ENCODE measurements at regions not wholly inside any gene's neighbourhood (a gene's known extent, or its start where the extent isn't known, plus 50 kb on each side); places are given as distances from the start of the nearest gene placed in this dataset.

GRCh38 chr12:108410689-108411088, 71.6 kb upstream of the CMKLR1 start:
- Histone ChIP-seq H3K4me2 (ENCODE audit: insufficient read depth, insufficient read length, low read length) (no peak overlapping the region), H3K23me2 (ENCODE audit: insufficient read length, low read depth, low read length, poor library complexity, severe bottlenecking) (no peaks in the 10 kb centered on the region), H3K14ac (ENCODE audit: insufficient read depth, low read length) (no peak overlapping the region), H3T11ph (ENCODE audit: low read length) (no peak overlapping the region), H3K56ac (ENCODE audit: insufficient read length, low read depth, low read length) (no peak overlapping the region), H3K4me1 (ENCODE audit: insufficient read depth, low read length) (peaks cover 8% of the 10 kb centered on the region), H4K8ac (replicated peaks; ENCODE audit: insufficient read length, low read depth, low read length) (no peak overlapping the region), H4K91ac (ENCODE audit: insufficient read length, low read depth, low read length) (no peak overlapping the region), H3K9me3 (ENCODE audit: control insufficient read depth, low read depth, low read length) (no peaks in the 10 kb centered on the region), H2AFZ (ENCODE audit: low read length) (no peak overlapping the region), H2BK20ac (ENCODE audit: low read depth, low read length, poor library complexity, severe bottlenecking) (no peak overlapping the region), H3K27me3 (ENCODE audit: insufficient read depth, low read length) (no peaks in the 10 kb centered on the region), H3K18ac (ENCODE audit: insufficient read length, low read depth, low read length) (no peak overlapping the region), H2BK120ac (ENCODE audit: low read depth, low read length, poor library complexity, severe bottlenecking) (no peak overlapping the region), H2BK5ac (ENCODE audit: insufficient read length, low read length) (no peak overlapping the region), H3K23ac (ENCODE audit: insufficient read length, low read depth, low read length) (no peak overlapping the region), H2AK5ac (ENCODE audit: insufficient read length, low read length) (no peak overlapping the region), H3K4ac (ENCODE audit: low read depth, low read length) (no peak overlapping the region), H4K20me1 (ENCODE audit: control insufficient read depth, insufficient read depth, insufficient read length) (no peaks in the 10 kb centered on the region), H2BK15ac (ENCODE audit: low read depth, low read length) (no peak overlapping the region), H2BK12ac (ENCODE audit: insufficient read length, low read depth, low read length) (no peak overlapping the region), H3K79me1 (ENCODE audit: insufficient read depth, low read depth, low read length, poor library complexity, severe bottlenecking) (no peaks in the 10 kb centered on the region), H3K9ac (ENCODE audit: extremely low read depth, insufficient read length, low read length) (no peak overlapping the region), H3K27ac (ENCODE audit: insufficient read length, low read depth, low read length) (no peak overlapping the region), H4K5ac (ENCODE audit: insufficient read length, low read depth, low read length) (no peak overlapping the region), H3K79me2 (ENCODE audit: insufficient read depth, low read length) (no peaks in the 10 kb centered on the region)
- Mint-ChIP-seq H3K27me3 (ENCODE audit: low read depth) (peaks cover 4% of the 10 kb centered on the region), H3K4me1 (peaks cover 16 to 31% of the 10 kb centered on the region in 2 experiments), H3K27ac (no peak overlapping the region), H3K9me3 (peaks cover 8 to 11% of the 10 kb centered on the region in 2 experiments), H3K4me3 (no peak overlapping the region), H3K36me3 (ENCODE audit: insufficient read depth in 1 of 3, low read depth in 3 of 3) (peaks cover 0 to 7% (median 0%) of the 10 kb centered on the region in 3 experiments; a peak in 3 of 7 replicates)
- no peak for TF ChIP-seq CTCF (conservative IDR thresholded peaks at IDR 0.05)
- no CpG with 5 or more reads among the region's 3 CpGs for WGBS (ENCODE audit: extremely low coverage, insufficient read length, low lambda C conversion rate)
- DNase-seq = no peak
